SK-N-MC (cell line): ENCODE measurements at regions not wholly inside any gene's neighbourhood (a gene's known extent, or its start where the extent isn't known, plus 50 kb on each side); places are given as distances from the start of the nearest gene placed in this dataset.

Experiments
- EZH2 ChIP-seq: fragments of 200-600 bp; sonication (generic); IDR thresholded peaks from one replicate; pipeline ENCODE4 v1.6.1; 2017; ENCODE audit warnings: antibody characterized with exemption
- FOXP2 ChIP-seq: optimal IDR thresholded peaks from 2 replicates; pipeline ENCODE3; 2011; ENCODE audit warnings: mild to moderate bottlenecking, moderate library complexity; ENCODE audit not compliant: insufficient read depth; ENCODE audit errors: extremely low read length, control extremely low read depth

DNA sequence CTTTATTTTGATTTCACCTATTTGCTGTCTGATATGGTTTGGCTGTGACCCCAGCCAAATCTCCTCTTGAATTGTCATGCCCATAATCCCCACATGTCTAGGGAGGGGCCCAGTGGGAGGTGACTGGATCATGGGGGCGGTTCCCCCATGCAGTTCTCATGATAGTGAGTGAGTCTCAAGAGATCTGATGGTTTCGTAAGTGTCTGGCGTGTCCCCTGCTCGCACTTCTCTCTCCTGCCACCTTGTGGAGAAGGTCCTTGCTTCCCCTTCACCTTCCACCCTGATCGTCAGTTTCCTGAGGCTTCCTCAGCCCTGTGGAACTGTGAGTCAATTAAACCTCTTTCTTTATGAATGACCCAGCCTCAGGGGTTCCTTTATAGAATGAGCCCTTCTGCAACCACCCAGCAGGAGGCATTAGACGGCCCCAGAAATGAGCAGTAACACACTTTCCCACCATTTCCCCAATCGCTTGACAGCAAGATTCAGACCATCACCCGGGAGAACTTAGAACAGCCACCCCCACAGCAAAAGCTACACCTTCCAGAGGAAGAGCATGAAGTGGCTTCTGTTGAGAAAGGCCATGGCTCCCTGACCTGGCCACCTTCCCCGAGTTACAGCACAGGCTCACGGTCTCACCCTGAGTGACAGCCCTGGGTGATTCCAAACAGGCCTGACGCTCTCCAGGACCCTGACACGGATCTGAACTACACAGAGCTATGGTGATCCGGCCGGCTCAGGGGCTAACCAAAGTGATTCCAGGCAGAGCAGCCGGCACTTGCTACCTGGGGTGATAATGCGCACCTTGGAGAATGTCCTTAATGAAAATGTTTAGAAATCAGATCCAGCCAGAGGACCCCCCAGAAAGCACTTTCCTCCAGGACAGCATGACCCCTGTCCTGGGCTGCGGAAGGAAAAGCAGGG is 131.2 kb upstream of the CDH4 start:
- no peak for TF ChIP-seq EZH2
- TF ChIP-seq FOXP2: no peak
